Natural killer cell (primary cell): ENCODE measurements at regions not wholly inside any gene's neighbourhood (a gene's known extent, or its start where the extent isn't known, plus 50 kb on each side); places are given as distances from the start of the nearest gene placed in this dataset.

Experiments
- ATAC-seq, 3 donors: fragments of 150-1000 bp in 2 of 3; fragments of 200-7000 bp in 1 of 3; cut with Tn5 transposase; 1 replicate in 1 of 3; 2 replicates in 2 of 3; pipeline ENCODE4 v1.10.0; 2021; ENCODE audit warnings: mild to moderate bottlenecking in 2 of 3, moderate library complexity in 2 of 3
- DNase-seq, 2 donors: peaks; one replicate each; pipeline versions ENCODE4 v3.0.0 to v3.0.0-alpha.2; 2013 to 2021; ENCODE audit warnings: mixed read lengths in 1 of 2
- H3K27ac ChIP-seq: one replicate; pipeline ENCODE4 v1.5.1; 2013; ENCODE audit warnings: mild to moderate bottlenecking, low read length
- H3K27me3 ChIP-seq: one replicate; pipeline ENCODE4 v1.6.1; 2013; ENCODE audit warnings: low read length; ENCODE audit not compliant: control insufficient read depth, insufficient read depth
- H3K36me3 ChIP-seq: one replicate; pipeline ENCODE4 v1.6.1; 2013; ENCODE audit warnings: low read length; ENCODE audit not compliant: control insufficient read depth, insufficient read depth
- H3K4me1 ChIP-seq: one replicate; pipeline ENCODE4 v1.6.1; 2013; ENCODE audit warnings: low read length; ENCODE audit not compliant: control insufficient read depth, insufficient read depth
- H3K4me3 ChIP-seq: one replicate; pipeline ENCODE4 v1.5.1; 2013; ENCODE audit warnings: low read length
- H3K9me3 ChIP-seq: one replicate; pipeline ENCODE4 v1.6.1; 2013; ENCODE audit warnings: low read length; ENCODE audit not compliant: control insufficient read depth, insufficient read depth
- H3K27ac Mint-ChIP-seq, 2 donors: one replicate each; pipeline ENCODE4 v1.8.0; 2022; ENCODE audit warnings: mild to moderate bottlenecking in 2 of 2, mixed read lengths in 2 of 2, moderate library complexity in 1 of 2
- H3K27me3 Mint-ChIP-seq, 2 donors: one replicate each; pipeline ENCODE4 v1.8.0; 2022; ENCODE audit warnings: low read depth in 2 of 2, mixed read lengths in 2 of 2
- H3K36me3 Mint-ChIP-seq: one replicate; pipeline ENCODE4 v1.8.0; 2022; ENCODE audit warnings: mixed read lengths
- H3K4me1 Mint-ChIP-seq, 2 donors: one replicate each; pipeline ENCODE4 v1.8.0; 2022; ENCODE audit warnings: mixed read lengths in 2 of 2
- H3K4me3 Mint-ChIP-seq: one replicate; pipeline ENCODE4 v1.8.0; 2022; ENCODE audit warnings: mild to moderate bottlenecking, moderate library complexity, mixed read lengths
- H3K9me3 Mint-ChIP-seq, 2 donors: one replicate each; pipeline ENCODE4 v1.8.0; 2022; ENCODE audit warnings: mixed read lengths in 2 of 2
- CTCF ChIP-seq: fragments of 200-600 bp; IDR thresholded peaks from one replicate; pipeline ENCODE4 v1.8.0; 2022; ENCODE audit warnings: antibody characterized with exemption
- WGBS: methylation state at CpG from one replicate; pipeline ENCODE4 v1.1.7; 2013; ENCODE audit warnings: missing lambda C conversion rate; ENCODE audit not compliant: insufficient coverage; 5-methylcytosine and 5-hydroxymethylcytosine counted together
- intact Hi-C: fragments of 100-400 bp; cut with micrococcal nuclease; formaldehyde crosslinking; loops from one replicate; pipeline ENCODE4 v1.14.2; 2022

- DNase-seq (no peak), ATAC-seq (no peak)
- H3K27ac ChIP-seq = no peak overlapping the region
- intact Hi-C loops = no loop called here
- no peaks in the 10 kb centered on the region for H3K36me3 ChIP-seq
- no peak overlapping the region for H3K4me3 ChIP-seq
- no CpG with 5 or more reads among the region's 1 CpG for WGBS
- no peaks in the 10 kb centered on the region for H3K4me1 ChIP-seq
- Mint-ChIP-seq H3K27me3 (no peaks in the 10 kb centered on the region), H3K4me3 (no peak overlapping the region), H3K4me1 (no peaks in the 10 kb centered on the region), H3K36me3 (no peaks in the 10 kb centered on the region), H3K9me3 (peaks cover 2 to 15% of the 10 kb centered on the region in 2 donors), H3K27ac (no peak overlapping the region)
- no peak for TF ChIP-seq CTCF
- no peaks in the 10 kb centered on the region for H3K9me3 ChIP-seq
- no peaks in the 10 kb centered on the region for H3K27me3 ChIP-seq
These were observed 692.0 kb upstream of the SLC10A2 start for GRCh38 chr13:103758222-103758621.

GRCh38 chr13:103757361-103757760, 691.1 kb upstream of the SLC10A2 start:
- Mint-ChIP-seq H3K27ac (no peak overlapping the region), H3K36me3 (no peaks in the 10 kb centered on the region), H3K4me1 (no peaks in the 10 kb centered on the region), H3K27me3 (no peaks in the 10 kb centered on the region), H3K9me3 (peaks cover 2 to 15% of the 10 kb centered on the region in 2 donors), H3K4me3 (no peak overlapping the region)
- Histone ChIP-seq H3K4me3 (no peak overlapping the region), H3K9me3 (no peaks in the 10 kb centered on the region), H3K36me3 (no peaks in the 10 kb centered on the region), H3K27me3 (no peaks in the 10 kb centered on the region), H3K27ac (no peak overlapping the region), H3K4me1 (no peaks in the 10 kb centered on the region)
- TF ChIP-seq CTCF = no peak
- intact Hi-C loops = no loop called here
- ATAC-seq = no peak
- no peak for DNase-seq

- H3K9me3 Mint-ChIP-seq = peaks cover 4 to 18% of the 10 kb centered on the region in 2 donors
- Histone ChIP-seq H3K4me3 (no peak overlapping the region), H3K27ac (no peak overlapping the region), H3K9me3 (no peaks in the 10 kb centered on the region), H3K36me3 (no peaks in the 10 kb centered on the region), H3K27me3 (no peaks in the 10 kb centered on the region), H3K4me1 (no peaks in the 10 kb centered on the region)
- TF ChIP-seq CTCF = no peak
- H3K27me3 Mint-ChIP-seq = no peaks in the 10 kb centered on the region
- intact Hi-C loops = no loop called here
- ATAC-seq = no peak
- no peak for DNase-seq
- H3K4me1 Mint-ChIP-seq = no peaks in the 10 kb centered on the region
- no peak overlapping the region for H3K4me3 Mint-ChIP-seq
- WGBS = no CpG with 5 or more reads among the region's 2 CpGs
- no peaks in the 10 kb centered on the region for H3K36me3 Mint-ChIP-seq
- no peak overlapping the region for H3K27ac Mint-ChIP-seq
These were observed 688.6 kb upstream of the SLC10A2 start for GRCh38 chr13:103754783-103755182.

GRCh38 chr13:103734837-103735236, 668.6 kb upstream of the SLC10A2 start:
- ATAC-seq (no peak), DNase-seq (no peak)
- Histone ChIP-seq H3K4me3 (no peak overlapping the region), H3K36me3 (no peaks in the 10 kb centered on the region), H3K27me3 (no peaks in the 10 kb centered on the region), H3K27ac (no peak overlapping the region), H3K9me3 (peaks cover 4% of the 10 kb centered on the region), H3K4me1 (no peaks in the 10 kb centered on the region)
- 34% methylated on average over 2 of the region's 2 CpGs for WGBS
- TF ChIP-seq CTCF = no peak
- H3K4me3 Mint-ChIP-seq = no peak overlapping the region
- no peaks in the 10 kb centered on the region for H3K27me3 Mint-ChIP-seq
- peaks cover 7% of the 10 kb centered on the region for H3K36me3 Mint-ChIP-seq
- no peak overlapping the region for H3K27ac Mint-ChIP-seq
- no peaks in the 10 kb centered on the region for H3K4me1 Mint-ChIP-seq
- intact Hi-C loops = no loop called here
- H3K9me3 Mint-ChIP-seq = peaks cover 9 to 13% of the 10 kb centered on the region in 2 donors
